Liver (tissue), 8 donors: ENCODE measurements at regions not wholly inside any gene's neighbourhood (a gene's known extent, or its start where the extent isn't known, plus 50 kb on each side); places are given as distances from the start of the nearest gene placed in this dataset.

Experiments
- DNase-seq: peaks from one replicate; pipeline ENCODE4 v3.0.0-alpha.2; 2017; ENCODE audit warnings: low spot score
- H3K27ac ChIP-seq, 2 donors: one replicate each; pipeline ENCODE4 v1.7.0; 2013; ENCODE audit warnings: inconsistent platforms in 2 of 2, low read length in 2 of 2, control low read depth in 1 of 2, low read depth in 1 of 2, mild to moderate bottlenecking in 1 of 2
- H3K27me3 ChIP-seq, 4 donors: one replicate each; pipeline versions ENCODE4 v1.6.1 to v1.7.0; 2013; ENCODE audit warnings: low read length in 3 of 4, inconsistent platforms in 1 of 4, mild to moderate bottlenecking in 1 of 4, moderate library complexity in 1 of 4; ENCODE audit not compliant: control insufficient read depth in 4 of 4, insufficient read depth in 4 of 4
- H3K36me3 ChIP-seq, 4 donors: one replicate each; pipeline versions ENCODE4 v1.6.1 to v1.7.0; 2013; ENCODE audit warnings: low read length in 3 of 4, mild to moderate bottlenecking in 3 of 4, low read depth in 1 of 4, moderate library complexity in 1 of 4; ENCODE audit not compliant: control insufficient read depth in 4 of 4, insufficient read depth in 3 of 4
- H3K4me1 ChIP-seq, 4 donors: one replicate each; pipeline versions ENCODE4 v1.6.1 to v1.7.0; 2013; ENCODE audit warnings: low read length in 3 of 4, mild to moderate bottlenecking in 3 of 4, moderate library complexity in 1 of 4; ENCODE audit not compliant: control insufficient read depth in 4 of 4, insufficient read depth in 4 of 4
- H3K4me3 ChIP-seq, 3 donors: one replicate each; pipeline versions ENCODE4 v1.6.1 to v1.7.0; 2013; ENCODE audit warnings: low read length in 3 of 3, control low read depth in 1 of 3, low read depth in 1 of 3, mild to moderate bottlenecking in 1 of 3
- H3K9ac ChIP-seq, 2 donors: one replicate each; pipeline ENCODE4 v1.7.0; 2013; ENCODE audit warnings: low read length in 2 of 2, mild to moderate bottlenecking in 2 of 2, moderate library complexity in 2 of 2, control low read depth in 1 of 2, low read depth in 1 of 2
- H3K9me3 ChIP-seq, 4 donors: one replicate each; pipeline versions ENCODE4 v1.6.1 to v1.7.0; 2013; ENCODE audit warnings: low read length in 3 of 4; ENCODE audit not compliant: control insufficient read depth in 4 of 4
- CTCF ChIP-seq: fragments of 150-350 bp; IDR thresholded peaks from 2 replicates; pipeline ENCODE4 v1.5.1; 2017; ENCODE audit warnings: improper control_type of control experiment, low read depth, low read length; ENCODE audit not compliant: missing input control
- FOXA1 ChIP-seq: IDR thresholded peaks from 2 replicates; pipeline ENCODE4 v1.6.1; 2016; ENCODE audit warnings: antibody characterized with exemption
- RAD21 ChIP-seq, 2 donors: IDR thresholded peaks; 2 replicates each; pipeline ENCODE4 v1.6.1; 2016; ENCODE audit warnings: antibody characterized with exemption in 2 of 2, mild to moderate bottlenecking in 2 of 2
- RXRA ChIP-seq, 2 donors: IDR thresholded peaks; 2 replicates each; pipeline ENCODE4 v1.6.1; 2017 to 2018; ENCODE audit warnings: antibody characterized with exemption in 2 of 2, mild to moderate bottlenecking in 1 of 2
- SP1 ChIP-seq: IDR thresholded peaks from 2 replicates; pipeline ENCODE4 v1.6.1; 2018; ENCODE audit warnings: antibody characterized with exemption, mild to moderate bottlenecking
- TAF1 ChIP-seq: conservative IDR thresholded peaks from 2 replicates; pipeline ENCODE4 v1.6.1; 2016; ENCODE audit warnings: antibody characterized with exemption, mild to moderate bottlenecking
- YY1 ChIP-seq: IDR thresholded peaks from 2 replicates; pipeline ENCODE4 v1.6.1; 2016; ENCODE audit warnings: antibody characterized with exemption, mild to moderate bottlenecking
- WGBS: extraction: QIAGEN DNeasy Blood & Tissue Kit; methylation state at CpG from one replicate; pipeline ENCODE4 v1.1.7; 2013; 5-methylcytosine and 5-hydroxymethylcytosine counted together
- TF ChIP-seq, protein P1 (sequence below): IDR thresholded peaks from 2 replicates; pipeline ENCODE4 v1.6.1; 2016; ENCODE audit warnings: antibody characterized with exemption, mild to moderate bottlenecking
- TF ChIP-seq, protein P2 (sequence below): IDR thresholded peaks from 2 replicates; pipeline ENCODE4 v1.6.1; 2016; ENCODE audit warnings: antibody characterized with exemption
- TF ChIP-seq, protein P3 (sequence below): IDR thresholded peaks from 2 replicates; pipeline ENCODE4 v1.6.1; 2016; ENCODE audit warnings: antibody characterized with exemption
- donor health status: healthy.
- donor health status: healthy.
- donor health status: healthy.
- donor health status: healthy.
- donor health status: healthy.

- TF ChIP-seq, protein P1, sequence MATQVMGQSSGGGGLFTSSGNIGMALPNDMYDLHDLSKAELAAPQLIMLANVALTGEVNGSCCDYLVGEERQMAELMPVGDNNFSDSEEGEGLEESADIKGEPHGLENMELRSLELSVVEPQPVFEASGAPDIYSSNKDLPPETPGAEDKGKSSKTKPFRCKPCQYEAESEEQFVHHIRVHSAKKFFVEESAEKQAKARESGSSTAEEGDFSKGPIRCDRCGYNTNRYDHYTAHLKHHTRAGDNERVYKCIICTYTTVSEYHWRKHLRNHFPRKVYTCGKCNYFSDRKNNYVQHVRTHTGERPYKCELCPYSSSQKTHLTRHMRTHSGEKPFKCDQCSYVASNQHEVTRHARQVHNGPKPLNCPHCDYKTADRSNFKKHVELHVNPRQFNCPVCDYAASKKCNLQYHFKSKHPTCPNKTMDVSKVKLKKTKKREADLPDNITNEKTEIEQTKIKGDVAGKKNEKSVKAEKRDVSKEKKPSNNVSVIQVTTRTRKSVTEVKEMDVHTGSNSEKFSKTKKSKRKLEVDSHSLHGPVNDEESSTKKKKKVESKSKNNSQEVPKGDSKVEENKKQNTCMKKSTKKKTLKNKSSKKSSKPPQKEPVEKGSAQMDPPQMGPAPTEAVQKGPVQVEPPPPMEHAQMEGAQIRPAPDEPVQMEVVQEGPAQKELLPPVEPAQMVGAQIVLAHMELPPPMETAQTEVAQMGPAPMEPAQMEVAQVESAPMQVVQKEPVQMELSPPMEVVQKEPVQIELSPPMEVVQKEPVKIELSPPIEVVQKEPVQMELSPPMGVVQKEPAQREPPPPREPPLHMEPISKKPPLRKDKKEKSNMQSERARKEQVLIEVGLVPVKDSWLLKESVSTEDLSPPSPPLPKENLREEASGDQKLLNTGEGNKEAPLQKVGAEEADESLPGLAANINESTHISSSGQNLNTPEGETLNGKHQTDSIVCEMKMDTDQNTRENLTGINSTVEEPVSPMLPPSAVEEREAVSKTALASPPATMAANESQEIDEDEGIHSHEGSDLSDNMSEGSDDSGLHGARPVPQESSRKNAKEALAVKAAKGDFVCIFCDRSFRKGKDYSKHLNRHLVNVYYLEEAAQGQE = no peak
- TF ChIP-seq, protein P2, sequence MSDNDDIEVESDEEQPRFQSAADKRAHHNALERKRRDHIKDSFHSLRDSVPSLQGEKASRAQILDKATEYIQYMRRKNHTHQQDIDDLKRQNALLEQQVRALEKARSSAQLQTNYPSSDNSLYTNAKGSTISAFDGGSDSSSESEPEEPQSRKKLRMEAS = no peak
These were observed 259.4 kb downstream of the TNS1 start (continued) for GRCh38 chr2:217743407-217743806.

DNA sequence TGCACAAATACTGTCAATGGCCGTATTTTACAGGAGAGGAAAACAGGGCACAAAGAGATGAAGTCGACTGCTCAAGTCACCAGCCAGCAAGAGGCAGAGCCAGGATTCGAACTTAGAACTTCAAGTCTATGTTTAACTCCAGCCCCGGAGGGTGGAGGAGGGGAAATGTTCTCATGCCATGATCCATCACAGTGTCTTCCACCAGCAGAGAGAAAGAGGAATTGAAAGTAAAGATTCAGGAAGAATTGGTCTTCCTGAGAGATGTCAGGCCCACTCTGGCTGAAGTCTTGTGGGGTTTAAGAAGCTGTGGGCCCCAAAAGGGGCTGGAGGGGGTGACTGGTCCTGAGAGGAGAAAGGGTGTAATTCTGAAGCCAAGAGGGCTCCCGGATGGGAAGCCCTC lies 260.0 kb downstream of the TNS1 start:
- H3K27ac ChIP-seq = no peak overlapping the region
- H3K9ac ChIP-seq = no peak overlapping the region
- H3K4me3 ChIP-seq = no peak overlapping the region
- no peaks in the 10 kb centered on the region for H3K27me3 ChIP-seq
- H3K4me1 ChIP-seq = no peaks in the 10 kb centered on the region
- DNase-seq = no peak
- 88% methylated on average over 5 of the region's 5 CpGs for WGBS
- H3K9me3 ChIP-seq = no peaks in the 10 kb centered on the region
- H3K36me3 ChIP-seq = peaks cover 0 to 2% (median 0%) of the 10 kb centered on the region in 4 donors
- no peak for TF ChIP-seq SP1
- no peak for TF ChIP-seq YY1
- TF ChIP-seq TAF1 = no peak
- TF ChIP-seq RAD21 (IDR thresholded peaks at IDR 0.05) = no peak
- no peak for TF ChIP-seq FOXA1
- TF ChIP-seq, protein P3, sequence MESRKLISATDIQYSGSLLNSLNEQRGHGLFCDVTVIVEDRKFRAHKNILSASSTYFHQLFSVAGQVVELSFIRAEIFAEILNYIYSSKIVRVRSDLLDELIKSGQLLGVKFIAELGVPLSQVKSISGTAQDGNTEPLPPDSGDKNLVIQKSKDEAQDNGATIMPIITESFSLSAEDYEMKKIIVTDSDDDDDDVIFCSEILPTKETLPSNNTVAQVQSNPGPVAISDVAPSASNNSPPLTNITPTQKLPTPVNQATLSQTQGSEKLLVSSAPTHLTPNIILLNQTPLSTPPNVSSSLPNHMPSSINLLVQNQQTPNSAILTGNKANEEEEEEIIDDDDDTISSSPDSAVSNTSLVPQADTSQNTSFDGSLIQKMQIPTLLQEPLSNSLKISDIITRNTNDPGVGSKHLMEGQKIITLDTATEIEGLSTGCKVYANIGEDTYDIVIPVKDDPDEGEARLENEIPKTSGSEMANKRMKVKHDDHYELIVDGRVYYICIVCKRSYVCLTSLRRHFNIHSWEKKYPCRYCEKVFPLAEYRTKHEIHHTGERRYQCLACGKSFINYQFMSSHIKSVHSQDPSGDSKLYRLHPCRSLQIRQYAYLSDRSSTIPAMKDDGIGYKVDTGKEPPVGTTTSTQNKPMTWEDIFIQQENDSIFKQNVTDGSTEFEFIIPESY = no peak
- TF ChIP-seq, protein P1 = no peak
- TF ChIP-seq CTCF = no peak
- no peak for TF ChIP-seq RXRA (IDR thresholded peaks at IDR 0.05)
